Renal cortex interstitium (tissue), 11 donors: ENCODE measurements at regions not wholly inside any gene's neighbourhood (a gene's known extent, or its start where the extent isn't known, plus 50 kb on each side); places are given as distances from the start of the nearest gene placed in this dataset.
A peak's percentile ranks its signal among the peaks of the same experiment; 100 is the strongest.
"Not testable (repeated sequence)": the region's sequence is repeated elsewhere in the genome, so short reads cannot be mapped to it uniquely, and the experiment has no call there.

Source experiments
- DNase-seq, 11 donors: peaks; one replicate each; pipeline ENCODE4 v3.0.0-alpha.2; 2013; ENCODE audit warnings: low read depth in 9 of 11, low spot score in 4 of 11; ENCODE audit errors: extremely low read depth in 1 of 11

- DNase-seq: no peak
These were observed 593.7 kb upstream of the HS3ST1 start for GRCh38 chr4:12022409-12022808.

DNA sequence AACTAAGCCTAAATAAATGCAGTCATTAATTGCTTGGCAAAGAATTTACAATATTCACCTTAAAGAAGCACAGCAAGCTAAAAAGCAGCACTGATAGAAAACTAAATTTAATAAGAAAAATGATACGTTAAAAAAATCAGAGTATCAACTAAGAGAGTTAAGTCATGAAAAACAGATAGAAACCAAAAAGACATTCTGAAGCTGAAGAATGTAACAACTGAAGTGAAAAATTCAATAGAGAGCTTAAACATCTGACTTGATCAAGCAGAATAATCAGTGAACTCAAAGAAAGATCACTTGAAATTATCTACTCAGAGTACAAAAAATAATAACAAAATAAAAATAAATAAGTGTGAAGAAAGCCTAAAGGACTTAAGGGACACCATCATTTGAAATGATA is 588.0 kb upstream of the HS3ST1 start:
- DNase-seq: no peak

DNA sequence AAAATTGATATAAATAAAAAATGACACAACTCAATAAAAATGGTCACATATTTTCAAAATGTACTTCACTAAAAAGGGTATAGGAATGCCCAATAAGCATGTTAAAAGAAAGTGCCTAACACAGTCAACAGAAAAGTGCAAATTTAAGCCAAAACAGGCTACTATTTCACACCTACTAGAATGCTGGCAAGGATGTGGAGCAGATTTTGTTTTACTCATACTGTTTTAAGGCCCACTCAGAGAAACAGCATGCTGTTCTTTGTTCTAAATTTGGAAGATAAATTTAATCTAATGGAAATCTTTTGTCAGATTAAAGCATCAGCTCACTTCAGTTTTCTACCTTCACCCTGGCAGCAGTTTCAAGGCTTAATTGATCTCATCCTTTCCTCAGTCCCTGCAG is 576.8 kb upstream of the HS3ST1 start:
- DNase-seq: no peak

- DNase-seq: not testable (repeated sequence)
These were observed 567.9 kb upstream of the HS3ST1 start for GRCh38 chr4:11996581-11996980.

DNA sequence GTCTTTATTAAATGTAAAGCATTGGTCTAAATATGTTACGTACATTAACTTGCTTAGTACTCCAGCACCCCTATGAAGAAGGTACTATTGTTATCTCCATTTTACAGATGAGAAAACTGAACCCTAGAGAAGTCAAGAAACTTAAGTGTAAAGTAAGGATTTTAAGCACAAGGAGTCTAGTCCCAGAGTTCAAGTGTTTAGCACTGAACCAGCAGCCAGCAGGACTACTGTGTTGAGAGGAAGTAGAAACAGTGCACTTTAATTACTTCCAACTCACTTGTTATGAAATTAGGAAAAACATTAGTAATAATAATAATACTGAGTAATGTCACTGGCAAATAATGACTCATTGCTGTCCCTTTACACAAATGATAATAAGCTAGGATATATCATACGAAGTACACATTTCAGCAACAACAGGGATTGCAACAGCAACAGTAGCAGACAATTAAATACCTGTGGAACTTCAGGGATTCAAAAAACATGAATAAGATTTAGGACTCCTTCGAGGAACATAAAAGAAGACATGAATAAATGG is 548.1 kb upstream of the HS3ST1 start:
- DNase-seq: no peak

GRCh38 chr4:11973270-11973669 is 544.6 kb upstream of the HS3ST1 start:
- no peak for DNase-seq

DNA sequence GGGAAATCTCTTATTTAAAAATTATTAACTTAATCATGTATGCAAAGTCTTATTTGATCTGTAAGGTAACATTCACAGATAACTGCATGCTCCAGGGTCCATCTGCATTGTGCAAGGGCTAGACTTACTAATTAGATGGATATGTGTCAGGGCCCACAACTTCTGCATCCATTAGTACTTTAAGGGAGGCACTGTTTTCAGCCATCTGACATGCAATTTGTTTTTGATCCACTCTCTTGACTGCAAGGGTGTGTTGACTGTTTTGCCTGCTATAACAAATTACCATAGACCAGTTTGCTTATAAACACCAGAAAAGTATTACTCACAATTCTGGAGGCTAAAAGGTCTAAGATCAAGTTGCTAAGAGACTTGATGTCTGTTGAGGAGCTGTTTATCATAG is 542.1 kb upstream of the HS3ST1 start:
- DNase-seq: no peak

DNA sequence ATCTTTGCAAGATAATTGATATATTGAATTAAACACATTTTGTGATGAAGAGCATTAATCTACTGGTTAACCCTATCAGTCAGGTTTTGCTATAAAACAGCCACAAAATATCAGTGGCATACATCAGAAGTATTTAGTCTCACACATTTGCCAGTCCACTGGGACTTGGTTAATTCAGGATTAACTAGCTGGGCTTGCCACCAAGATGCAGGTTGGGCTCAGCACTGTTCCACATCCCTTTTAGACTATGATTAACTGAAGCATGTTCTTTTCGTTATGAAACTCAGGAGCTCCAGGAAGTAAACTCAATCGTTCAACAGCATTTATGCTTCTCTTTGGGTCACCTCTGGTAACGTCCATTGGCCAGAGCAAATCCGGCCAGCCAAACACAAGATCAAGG is 538.1 kb upstream of the HS3ST1 start:
- peak in 1 of 11 donors; percentile 3 for DNase-seq

GRCh38 chr4:11954093-11954492 is 525.4 kb upstream of the HS3ST1 start:
- no peak for DNase-seq

GRCh38 chr4:11949355-11949754 is 520.7 kb upstream of the HS3ST1 start:
- no peak for DNase-seq

DNA sequence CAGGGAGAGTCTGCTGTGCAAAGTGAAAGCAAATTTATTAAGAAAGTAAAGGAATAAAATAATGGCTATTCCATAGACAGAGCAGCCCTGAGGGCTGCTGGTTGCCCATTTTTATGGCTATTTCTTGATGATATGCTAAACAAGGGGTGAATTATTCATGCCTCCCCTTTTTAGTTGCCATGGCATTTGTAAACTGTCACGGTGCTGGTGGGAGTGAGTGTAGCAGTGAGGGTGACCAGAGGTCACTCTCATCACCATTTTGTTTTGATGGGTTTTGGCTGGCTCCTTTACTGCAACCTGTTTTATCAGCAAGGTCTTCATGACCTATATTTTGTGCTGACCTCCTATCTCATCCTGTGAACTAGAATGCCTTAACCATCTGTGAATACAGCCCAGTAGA is 518.9 kb upstream of the HS3ST1 start:
- DNase-seq: not testable (repeated sequence)

GRCh38 chr4:11937941-11938340 is 509.2 kb upstream of the HS3ST1 start:
- no peak for DNase-seq

DNA sequence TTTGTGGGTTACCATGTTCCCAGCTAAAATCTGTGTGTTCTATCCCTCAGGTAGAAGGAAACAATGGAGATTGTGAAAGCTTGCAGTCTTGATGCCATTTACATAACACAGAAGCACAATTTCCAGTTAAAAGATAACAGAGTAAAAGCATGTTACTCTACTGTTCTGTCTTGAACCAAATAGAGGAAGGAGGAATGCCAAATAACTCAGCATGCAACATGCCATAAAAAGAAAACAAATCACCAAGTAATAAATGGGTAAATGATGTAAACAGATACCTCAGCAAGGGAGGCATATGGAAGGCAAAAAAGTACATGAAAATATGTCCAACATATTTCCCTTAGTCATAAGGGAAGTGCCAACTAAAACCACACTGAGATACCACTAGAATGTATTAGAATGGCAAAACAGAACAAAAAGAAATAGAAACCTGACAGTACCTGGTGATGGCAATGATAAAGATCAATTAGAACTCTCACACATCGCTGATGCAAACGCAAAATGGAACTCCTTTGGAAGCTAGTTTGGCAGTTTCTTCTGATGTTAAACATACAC is 502.6 kb upstream of the HS3ST1 start:
- DNase-seq: no peak

GRCh38 chr4:11929080-11929479 is 500.4 kb upstream of the HS3ST1 start:
- DNase-seq: no peak

- no peak for DNase-seq
These were observed 490.6 kb upstream of the HS3ST1 start for GRCh38 chr4:11919316-11919715.

- no peak for DNase-seq
These were observed 485.7 kb upstream of the HS3ST1 start for GRCh38 chr4:11914406-11914805.

DNA sequence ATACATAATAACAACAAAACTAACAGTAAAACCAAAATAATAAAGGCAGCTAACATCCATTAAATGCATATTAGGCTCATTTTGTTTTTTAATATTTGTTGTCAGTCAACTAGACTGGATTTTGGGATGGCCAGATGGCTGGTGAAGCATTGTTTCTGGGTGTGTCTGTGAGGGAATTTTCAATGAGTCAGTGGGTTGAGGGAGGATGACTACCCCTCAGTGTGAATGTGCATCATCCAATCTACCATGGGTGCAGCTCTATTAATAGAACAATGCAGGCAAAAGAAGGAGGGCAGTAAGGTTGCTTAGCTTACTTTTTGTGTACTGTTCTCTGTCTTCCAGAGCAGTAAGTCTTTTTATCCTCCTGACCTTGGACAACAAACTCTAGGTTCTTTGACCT is 484.2 kb upstream of the HS3ST1 start:
- no peak for DNase-seq

GRCh38 chr4:11910812-11911211 is 482.1 kb upstream of the HS3ST1 start:
- DNase-seq: no peak

- DNase-seq: no peak
These were observed 480.0 kb upstream of the HS3ST1 start for GRCh38 chr4:11908712-11909111.

- no peak for DNase-seq
These were observed 479.5 kb upstream of the HS3ST1 start for GRCh38 chr4:11908205-11908604.

GRCh38 chr4:11904846-11905739 is 476.4 kb upstream of the HS3ST1 start:
- DNase-seq: no peak
